LoVo (cell line): ENCODE measurements at regions not wholly inside any gene's neighbourhood (a gene's known extent, or its start where the extent isn't known, plus 50 kb on each side); places are given as distances from the start of the nearest gene placed in this dataset.

Experiments
- DNase-seq: peaks from one replicate; pipeline ENCODE4 v3.0.0-alpha.2; 2016; ENCODE audit warnings: low spot score

DNA sequence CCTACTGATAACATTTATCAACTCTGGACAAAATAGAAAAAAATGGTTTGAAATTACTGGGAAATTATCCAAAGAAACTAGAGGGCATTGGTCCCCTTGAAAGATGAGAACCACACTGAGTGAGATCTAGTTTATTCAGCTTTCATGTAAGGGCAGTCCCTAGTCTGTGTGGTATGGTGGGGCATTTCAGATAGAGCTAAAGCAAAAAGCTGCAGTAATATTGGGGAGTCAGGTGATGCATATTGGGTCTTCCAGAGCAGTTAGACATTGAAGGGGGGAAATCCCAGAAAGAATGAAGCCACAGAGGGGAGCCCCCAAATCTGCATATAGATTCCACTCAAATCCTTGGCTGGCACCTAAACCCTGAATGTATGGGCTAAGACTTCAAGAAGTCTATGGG is 347.7 kb upstream of the POU3F1 start:
- no peak for DNase-seq

DNA sequence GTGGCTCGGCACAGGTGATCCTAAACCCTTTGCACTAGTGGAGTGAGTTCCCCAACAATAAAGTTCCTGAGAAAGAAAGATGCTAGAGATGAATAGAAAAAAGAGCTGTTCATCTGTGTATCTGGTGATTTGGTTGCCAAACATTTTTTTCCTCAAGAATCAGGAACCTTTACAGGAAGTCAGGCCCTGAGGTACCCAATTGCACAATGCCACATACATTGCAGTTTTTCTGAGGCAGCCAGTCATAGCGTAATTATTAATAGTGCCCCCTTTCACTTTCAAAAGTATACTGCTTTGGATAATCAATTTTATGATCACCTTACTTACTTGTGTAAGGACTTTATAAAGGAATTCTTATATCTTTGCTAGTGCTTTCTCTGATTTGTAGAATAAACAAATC is 346.3 kb upstream of the POU3F1 start:
- DNase-seq: no peak

DNA sequence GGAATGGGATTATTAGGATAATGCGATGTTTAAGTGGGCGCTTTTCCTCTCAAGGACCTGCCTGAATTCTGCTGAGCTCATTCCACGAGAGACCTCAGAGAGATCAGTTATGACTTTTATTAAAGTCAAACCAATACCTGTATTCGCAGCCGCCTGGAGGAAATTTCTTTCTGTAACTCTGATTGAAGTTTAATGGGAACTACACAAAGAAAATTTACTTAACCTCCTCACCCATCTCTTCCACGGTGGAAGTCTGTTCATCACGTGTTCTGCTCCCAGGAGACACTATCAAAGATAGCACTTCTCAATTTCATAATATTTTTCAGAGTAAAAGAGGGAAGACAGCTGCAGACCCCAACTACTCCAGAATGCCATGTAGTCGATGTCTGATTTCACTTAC is 334.7 kb upstream of the POU3F1 start:
- DNase-seq: no peak

DNA sequence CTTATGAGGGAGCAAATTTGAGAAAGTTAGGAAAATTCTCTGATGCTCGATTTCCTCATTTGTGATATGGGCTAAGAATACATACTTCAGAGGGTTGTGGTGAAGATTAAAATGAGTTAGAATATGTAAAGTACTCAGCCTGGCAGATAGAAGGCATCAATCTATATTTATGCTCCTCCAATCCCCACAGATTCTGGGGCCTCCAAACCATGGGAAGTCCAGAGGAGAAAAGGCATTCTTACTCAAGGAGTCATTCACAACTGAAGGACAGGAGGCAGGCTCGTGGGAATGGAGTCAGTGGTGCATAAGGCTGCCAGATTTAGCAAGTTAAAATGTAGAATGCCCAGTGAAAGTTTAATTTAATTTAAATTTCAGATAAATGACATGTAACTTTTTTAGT is 330.0 kb upstream of the POU3F1 start:
- no peak for DNase-seq

DNA sequence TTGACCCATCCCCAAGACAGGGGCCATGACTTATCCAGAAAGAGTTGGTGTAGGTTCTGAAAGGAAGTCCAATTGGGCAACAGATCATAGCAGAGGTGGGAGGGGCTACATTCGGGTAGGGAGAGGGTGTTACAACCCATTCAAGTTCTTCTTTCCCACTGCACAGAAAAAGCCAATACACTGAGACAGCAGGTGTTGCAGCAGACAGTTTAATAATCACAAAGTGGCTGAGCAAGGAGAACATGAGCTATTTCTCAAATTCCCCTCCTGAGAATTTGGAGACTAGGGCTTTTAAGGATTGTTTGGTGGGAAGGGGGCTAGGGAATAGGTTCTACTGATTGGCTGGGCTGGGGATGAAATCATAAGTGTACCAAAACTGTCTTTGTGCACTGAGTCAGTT is 328.4 kb upstream of the POU3F1 start:
- no peak for DNase-seq

DNA sequence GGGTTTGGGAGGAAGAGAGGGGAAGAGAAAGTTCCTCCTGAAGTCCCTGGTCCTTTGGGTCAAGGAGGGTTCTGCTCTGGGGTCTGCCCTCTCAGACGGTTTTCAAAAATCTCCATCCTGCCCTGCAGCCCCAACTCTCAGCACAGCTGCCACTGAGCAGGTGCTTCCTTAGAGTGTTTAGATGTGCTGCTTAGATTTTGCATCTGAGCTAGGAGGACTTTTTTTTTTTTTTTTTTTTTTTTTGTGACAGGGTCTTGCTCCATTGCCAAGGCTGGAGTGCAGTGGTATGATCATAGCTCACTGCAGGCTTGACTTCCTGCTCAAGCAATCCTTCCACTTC is 324.9 kb upstream of the POU3F1 start:
- no peak for DNase-seq

DNA sequence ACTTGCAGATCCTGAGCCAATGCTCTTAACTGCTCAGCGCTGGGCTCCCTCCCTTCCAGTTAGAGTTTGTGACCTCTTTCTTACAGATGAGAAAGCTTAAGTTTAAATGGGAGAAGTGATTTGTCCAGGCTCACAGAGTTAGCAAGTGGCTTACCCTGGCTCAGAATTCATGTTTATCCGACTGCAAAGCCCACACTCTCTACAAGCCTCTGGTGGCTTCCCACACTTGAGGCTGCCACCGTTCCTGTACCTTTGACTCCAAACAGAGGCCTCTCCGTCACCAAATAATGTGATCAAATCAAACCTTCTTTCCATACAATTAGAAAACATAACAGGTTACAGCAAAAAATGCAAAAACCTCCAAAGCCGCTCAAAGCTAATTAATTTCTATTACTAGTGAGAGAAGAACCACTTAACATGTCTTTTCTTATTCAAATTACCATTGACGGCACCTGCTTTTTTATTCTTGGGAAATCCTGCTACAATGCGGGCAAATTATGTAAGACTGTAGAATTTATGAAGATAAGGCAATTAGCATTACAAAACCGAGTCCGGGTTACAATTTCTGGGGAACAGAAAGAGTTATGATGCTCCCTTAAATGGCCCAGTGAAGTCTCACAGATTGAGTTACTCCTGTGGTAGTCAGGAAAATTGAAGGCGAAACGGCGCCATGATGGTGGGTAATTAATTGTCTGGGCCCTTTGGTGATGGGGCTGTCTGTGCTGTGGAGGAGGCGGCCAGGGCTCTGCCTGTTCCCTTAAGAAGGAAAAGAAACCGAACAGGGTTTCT is 324.3 kb upstream of the POU3F1 start:
- no peak for DNase-seq

DNA sequence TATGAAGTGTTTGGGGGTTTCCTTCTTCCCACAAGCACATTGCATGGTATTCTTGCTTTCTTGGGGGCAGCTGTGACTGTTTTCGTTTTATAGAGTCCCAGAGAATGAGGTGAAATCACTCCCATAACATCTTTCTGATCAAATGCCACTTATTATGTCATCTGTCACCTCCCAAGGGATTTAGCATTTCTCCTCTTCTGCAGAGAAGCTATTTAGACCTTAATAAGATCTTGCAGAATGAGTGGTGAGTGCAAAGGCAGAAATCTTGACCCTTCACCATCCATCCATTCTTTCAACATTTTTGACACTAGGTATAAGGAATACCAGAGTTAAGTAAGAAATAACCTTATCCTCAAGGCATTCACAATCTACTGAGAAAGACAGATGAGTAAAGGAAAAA is 318.6 kb upstream of the POU3F1 start:
- DNase-seq: no peak

DNA sequence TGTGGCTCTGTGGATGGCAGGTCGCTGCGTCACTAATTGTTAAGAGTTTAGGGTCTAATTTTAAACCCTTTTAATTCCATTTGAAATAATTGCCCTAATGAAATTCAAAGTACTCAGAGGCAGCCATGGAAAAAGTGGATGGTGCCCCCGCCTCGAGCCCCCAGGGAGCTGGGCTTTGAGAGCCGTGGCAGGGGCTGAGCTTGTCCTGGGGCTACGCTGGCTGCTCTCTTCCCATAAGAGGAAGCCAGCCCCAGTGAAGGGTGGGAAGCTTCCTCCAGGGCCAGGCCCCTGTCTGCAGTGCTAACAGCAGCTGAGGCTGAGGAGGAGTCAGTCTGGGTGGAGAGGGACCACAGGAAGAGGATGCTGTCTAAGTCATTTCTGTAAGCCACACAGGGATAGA is 315.0 kb upstream of the POU3F1 start:
- no peak for DNase-seq

DNA sequence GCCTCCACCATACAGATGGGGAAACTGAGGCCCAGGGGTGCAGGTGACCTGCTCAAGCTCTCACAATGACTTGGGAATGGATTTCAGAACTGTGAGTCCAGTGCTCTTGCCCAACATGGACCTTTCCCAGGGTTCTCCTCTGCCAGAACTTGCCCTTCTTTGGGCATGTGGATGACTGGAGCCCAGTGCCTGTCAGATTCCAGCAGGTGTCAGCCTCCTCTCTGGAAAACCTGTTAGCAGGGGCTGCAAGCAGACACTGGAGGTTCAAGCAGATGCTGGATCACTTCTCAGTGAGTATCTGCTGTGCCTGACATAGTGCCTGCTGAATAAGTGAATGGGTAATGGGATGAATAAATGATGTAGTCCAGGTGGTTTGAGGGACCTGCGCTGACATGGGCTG is 314.2 kb upstream of the POU3F1 start:
- DNase-seq: no peak

DNA sequence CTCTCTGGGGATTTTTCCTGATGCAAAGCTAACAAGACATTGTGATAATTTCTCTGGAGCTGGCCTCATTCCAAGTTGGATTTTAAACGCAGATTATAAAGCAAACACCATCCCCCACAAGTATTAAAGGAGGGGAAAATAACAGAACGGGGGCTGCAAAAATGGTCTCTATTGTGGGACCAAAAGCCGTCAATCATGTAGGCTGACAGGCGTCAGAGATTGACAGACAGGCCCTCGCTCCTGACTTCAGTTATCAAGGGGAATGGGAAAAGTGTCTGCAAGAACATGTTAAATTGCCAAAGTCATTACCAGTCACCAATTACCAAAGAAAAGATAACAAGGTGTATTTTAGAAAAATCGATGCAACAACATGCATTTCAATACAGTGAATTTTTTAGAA is 307.4 kb upstream of the POU3F1 start:
- no peak for DNase-seq

DNA sequence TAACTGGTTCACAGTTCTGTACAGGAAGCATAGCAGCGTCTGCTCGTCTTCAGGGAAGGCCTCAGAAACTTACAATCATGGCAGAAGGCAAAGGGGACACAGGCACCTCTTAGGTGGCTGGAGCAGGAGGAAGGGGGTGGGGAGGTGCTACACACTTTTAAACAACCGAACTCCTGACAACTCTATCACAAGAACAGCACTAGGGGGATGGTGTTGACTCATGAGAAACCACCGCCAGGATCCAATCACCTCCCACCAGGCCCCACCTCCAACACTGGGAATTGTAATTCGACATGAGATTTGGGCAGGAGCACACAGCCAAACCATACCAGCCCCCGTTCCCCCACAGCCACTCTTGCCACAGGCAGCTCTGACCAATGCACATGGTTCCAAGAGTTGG is 306.3 kb upstream of the POU3F1 start:
- DNase-seq: no peak

DNA sequence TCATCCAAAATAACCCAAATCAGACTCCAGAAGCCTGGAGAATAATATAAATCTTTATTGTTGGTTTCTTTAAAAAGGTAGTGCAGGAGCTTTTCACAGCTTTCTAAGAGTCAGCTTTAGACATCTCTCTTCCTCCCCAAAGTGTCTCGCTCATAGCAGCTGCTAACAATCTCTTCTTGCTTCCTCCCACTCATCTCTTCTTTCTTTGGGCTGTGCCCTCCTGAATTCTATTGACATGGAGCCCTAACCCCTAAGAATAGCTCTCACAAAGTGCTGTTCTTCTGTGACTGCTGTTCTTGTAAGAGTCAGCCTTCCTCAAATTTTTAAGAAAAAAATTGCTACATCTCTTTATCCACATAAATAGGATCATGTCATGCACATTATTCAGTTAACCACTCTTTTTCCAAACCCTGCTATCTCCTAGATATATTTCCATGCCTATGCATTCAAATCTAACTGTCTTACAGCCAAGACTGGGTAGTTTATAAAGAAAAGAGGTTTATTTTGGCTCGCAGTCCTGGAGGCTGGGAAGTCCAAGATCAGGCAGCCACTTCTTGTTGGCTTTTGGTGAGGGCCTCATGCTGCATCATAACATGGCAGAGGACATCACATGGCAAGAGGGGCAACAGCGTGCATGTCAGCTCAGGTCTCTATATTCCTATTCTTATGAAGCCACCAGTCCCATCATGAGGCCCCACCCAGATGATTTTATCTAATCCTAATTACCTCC is 301.0 kb upstream of the POU3F1 start:
- DNase-seq: no peak

DNA sequence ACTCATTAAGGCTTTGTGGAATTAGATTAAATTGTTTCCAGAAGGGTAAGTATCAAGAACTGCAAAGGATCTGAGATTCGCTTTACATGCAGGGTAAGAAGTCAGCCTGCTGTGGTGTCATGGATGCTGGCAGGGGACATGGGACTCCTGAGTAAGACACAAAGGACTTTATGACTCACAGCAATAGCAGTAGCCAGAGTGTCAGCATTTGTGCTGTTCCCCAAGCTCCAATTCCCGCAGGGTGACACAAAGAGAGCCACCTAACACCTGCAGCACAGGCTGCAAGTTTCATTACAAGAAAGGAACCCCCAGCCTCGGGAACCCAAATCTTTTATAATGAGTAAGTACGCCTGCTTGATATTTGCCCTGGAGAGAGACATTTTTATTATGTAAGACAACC is 298.1 kb upstream of the POU3F1 start:
- no peak for DNase-seq

DNA sequence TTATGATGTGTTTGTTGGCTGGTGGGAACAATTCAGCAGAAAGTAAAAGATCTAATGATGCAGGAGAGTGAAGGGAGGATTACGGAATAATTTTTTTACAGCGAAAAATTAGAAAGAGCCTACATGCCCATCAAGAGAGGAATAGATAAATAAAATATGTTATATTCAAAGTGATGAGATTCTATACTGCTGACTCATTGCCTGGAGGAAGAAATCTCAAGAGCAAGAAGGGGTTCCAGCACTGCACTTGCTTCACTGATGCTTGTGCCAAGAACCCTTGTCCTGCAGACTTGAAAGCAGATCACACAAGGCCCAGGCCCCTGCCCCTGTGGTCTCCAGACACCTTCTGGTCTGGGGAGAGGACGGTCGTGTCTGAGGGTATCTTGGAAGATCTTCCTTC is 295.1 kb upstream of the POU3F1 start:
- DNase-seq: no peak

DNA sequence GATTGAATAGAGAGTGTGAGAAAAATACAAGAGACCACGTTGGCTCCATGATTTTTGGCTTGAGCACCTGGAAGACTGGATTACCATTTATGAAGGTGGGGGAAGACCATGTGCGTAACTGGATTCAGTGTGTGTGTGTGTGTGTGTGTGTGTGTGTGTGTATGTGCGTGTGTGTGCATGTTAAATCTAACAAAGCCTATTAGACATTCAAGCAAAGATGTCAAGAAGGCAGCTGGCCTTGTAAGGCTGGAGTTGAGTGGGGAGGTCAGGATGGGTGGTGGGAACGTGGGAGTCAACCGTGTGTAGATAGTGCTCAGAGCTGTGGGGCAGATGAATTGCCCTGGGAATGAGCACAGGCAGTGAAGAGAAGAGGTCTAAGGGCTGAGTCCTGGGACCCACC is 293.8 kb upstream of the POU3F1 start:
- no peak for DNase-seq

DNA sequence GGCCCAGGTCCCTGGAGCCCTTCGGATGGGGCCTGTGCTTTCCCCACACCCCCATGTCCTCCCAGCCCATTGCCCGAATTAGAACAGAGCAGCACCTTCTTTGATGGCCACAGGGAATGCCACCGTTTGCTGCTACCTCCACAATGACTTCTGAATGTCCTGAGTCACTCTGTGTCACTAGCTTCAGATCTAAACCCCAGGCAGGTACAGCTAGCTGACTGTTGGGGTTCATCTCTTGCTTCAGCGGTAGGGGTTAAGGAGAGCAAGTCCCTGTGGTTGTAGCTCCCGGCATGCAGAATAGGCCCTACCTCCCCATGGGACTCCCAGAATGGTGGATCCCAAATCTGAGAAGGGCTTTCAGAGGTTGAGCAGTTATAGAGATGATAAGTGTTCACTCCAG is 291.1 kb upstream of the POU3F1 start:
- DNase-seq: no peak

DNA sequence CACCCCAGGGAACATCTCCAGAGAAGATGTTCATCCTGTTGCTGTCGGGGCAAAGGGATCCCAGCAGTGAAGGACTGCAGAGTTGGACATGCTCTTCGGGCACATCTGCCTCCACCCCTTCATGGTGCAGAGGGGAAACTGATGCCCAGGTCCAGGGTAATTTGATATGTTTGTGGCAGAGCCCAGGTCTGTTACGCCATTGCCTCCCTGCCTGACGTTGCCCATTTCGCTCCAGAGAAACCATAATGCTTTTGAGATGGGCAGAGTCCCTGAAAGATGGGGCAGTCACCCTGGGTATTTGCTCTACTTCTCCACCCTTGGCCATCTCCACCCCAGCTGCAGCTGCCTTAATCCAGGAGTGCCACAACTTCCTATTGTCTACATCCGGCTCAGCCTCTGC is 290.4 kb upstream of the POU3F1 start:
- DNase-seq: no peak

DNA sequence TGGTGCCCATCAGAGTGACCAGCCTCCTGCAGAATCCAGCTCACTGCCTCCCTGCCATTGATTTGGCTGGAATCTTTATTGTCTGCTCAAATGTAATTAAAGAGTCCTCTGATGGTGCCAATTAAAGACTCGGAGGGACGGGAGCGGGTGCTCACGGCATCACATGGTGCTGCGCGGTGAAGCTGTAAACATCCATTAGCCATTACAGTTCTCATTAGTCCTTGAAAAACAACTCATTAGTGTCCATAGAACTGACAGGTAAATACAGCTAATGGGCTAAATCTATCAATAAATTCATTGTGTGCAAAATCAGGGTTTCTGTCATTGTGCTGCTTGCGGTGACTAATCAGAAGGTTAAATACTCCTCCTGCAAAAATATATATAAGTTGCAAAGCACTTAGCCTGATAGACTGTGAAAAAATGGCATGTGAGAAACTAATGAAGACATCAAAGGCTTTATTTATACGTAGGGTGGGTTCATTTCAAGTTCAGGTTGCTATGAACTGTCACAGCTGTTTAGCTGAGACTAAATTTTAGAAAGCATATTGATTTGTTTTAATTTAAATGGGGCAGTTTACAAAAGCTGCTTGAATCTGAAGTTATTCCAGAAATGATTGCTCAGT is 289.8 kb upstream of the POU3F1 start:
- no peak for DNase-seq

DNA sequence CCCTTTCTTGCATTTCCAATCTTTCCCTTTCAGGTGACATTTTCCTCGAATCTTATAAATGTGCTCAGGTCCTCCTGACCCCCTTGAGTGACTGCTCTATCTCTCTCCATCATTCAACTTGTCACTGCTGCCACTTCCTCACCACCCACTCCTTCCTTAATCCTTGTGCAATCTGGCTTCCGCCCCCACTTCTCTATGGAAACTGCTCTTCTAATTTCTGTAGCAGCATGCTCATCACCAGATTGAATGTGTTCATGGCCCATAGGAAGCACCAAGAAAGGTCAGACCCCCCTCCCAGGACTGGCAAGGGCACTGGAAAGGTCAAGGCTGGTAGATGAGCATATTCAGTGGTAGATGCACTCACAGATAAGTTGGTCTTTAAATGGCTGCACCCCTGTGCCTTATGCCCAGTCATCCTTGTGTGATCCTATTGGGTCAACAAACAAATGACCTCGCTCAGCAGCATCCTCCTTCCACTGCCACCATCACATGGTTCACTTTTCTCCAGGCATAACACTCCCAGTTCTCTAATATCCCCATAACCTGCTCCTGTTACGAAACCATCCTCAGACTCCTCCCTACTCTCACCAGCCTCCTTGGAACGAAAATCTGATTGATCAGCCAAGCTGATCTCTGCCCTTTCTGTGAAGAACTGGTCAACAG is 288.5 kb upstream of the POU3F1 start:
- no peak for DNase-seq

DNA sequence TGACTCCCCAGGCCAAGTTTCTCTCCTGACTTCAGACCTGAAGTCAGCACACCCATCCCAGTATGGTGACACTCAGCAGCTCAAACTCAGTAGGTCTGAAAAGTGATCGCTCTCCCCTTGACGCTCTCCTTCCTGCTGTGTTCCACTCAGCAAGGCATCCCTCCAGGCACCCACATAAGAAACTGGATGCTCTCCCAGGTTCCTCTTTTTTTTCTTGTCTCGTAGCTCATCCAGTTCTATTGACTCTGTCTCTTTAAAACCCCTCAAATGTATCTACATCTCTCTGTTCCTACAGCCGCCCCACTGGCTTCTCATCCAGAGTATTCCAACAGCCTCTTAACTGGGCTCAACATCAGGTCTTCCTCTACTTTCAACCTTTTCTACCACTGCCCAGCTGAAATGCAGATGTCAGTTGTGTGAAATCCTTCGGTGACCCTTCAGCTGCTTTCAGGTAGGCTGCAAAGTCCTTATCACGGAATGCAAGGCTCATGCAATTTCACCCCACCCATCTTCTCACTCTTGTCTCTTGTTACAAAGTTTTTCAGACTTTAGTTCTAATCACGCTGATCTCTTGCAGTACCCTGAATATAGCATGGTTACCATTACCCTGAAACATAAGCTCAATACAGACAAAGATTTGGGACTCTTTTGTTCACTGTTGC is 286.2 kb upstream of the POU3F1 start:
- no peak for DNase-seq

DNA sequence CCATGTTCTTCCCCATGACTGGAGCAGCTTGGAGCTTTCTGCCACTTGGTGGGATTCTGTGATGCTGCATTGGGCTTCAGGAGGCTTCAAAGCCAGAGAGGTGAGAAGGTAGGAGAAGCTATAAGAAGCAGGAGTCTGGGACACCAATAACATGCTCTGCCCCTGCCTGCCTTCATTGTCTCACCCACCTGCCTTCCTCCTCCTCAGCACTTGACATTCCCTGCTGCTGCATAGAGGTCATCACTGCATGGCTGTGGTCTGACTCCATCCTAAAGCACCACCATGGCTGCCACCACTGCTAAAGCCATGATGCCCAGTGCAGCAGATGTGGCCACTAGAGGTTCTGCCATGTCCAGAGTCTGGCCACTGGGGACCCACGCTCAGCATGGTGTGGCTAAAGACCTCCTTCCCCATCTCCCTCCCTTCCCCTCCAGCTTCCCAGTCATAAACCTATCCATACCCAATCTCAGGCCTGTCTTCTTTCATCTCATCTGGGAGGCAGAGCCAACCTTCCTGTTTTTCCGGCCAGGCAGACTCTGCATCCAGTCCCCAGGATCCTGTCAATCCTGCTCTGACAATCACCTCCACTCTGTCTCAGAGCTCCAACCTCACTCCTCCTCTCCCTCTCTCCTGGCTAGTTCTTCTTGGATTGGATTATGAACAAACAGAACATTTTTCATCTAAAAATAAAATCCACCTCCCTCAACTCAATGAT is 285.1 kb upstream of the POU3F1 start:
- DNase-seq: no peak
